ENCODE measurements at regions not wholly inside any gene's neighbourhood (a gene's known extent, or its start where the extent isn't known, plus 50 kb on each side); places are given as distances from the start of the nearest gene placed in this dataset.
A peak's percentile ranks its signal among the peaks of the same experiment; 100 is the strongest.

GRCh38 chr5:174431504-174431903 is 292.9 kb upstream of the MSX2 start:
- CTCF ChIA-PET (ENCODE audit: partially characterized antibody) = interaction anchor here (0.9 to 1.7 kb wide), 2 partner anchors 12 to 13 kb away, joined by 3 read pairs; no protein-coding TSS in a partner anchor
- WGBS, 2 experiments (ENCODE audit: extremely low coverage in 1 of 2, insufficient coverage in 1 of 2, insufficient read length in 1 of 2, insufficient replicate concordance in 2 of 2, low coverage in 1 of 2, low lambda C conversion rate in 2 of 2, missing lambda C conversion rate in 1 of 2) = 88% methylated on average over 7 of the region's 7 CpGs; no CpG with 5 or more reads in 1 of the 2 experiments
- FAIRE-seq = no peak
- TF ChIP-seq MAFK (IDR thresholded peaks at IDR 0.05; ENCODE audit: low read depth, low read length) (no peak), JUN (IDR thresholded peaks at IDR 0.05; ENCODE audit: low read depth, low read length) (no peak), NRF1 (IDR thresholded peaks at IDR 0.05; ENCODE audit: low read depth, low read length) (no peak), ATF2 (IDR thresholded peaks at IDR 0.05; ENCODE audit: low read length) (no peak), HDAC6 (IDR thresholded peaks at IDR 0.05; ENCODE audit: low read depth, low read length) (no peak), TEAD4 (IDR thresholded peaks at IDR 0.05; ENCODE audit: low read depth, low read length) (no peak), RFX5 (IDR thresholded peaks at IDR 0.05; ENCODE audit: borderline replicate concordance, low read depth, low read length) (no peak), SIX5 (IDR thresholded peaks at IDR 0.05; ENCODE audit: low read depth, low read length) (no peak), POLR2AphosphoS5 (IDR thresholded peaks at IDR 0.05; ENCODE audit: low read depth, low read length) (no peak), BRCA1 (IDR thresholded peaks at IDR 0.05; ENCODE audit: low read depth, low read length) (no peak), MAX (IDR thresholded peaks at IDR 0.05) (no peak), KDM1A (IDR thresholded peaks at IDR 0.05; ENCODE audit: borderline replicate concordance, low read length) (no peak), SP1 (IDR thresholded peaks at IDR 0.05; ENCODE audit: low read depth, low read length) (no peak), FOSL1 (IDR thresholded peaks at IDR 0.05; ENCODE audit: insufficient read depth, low read depth, low read length) (no peak), POLR2A (IDR thresholded peaks at IDR 0.05; ENCODE audit: control extremely low read depth in 1 of 2, low read depth in 2 of 2, low read length in 2 of 2) (no peak)

More at GRCh38 chr5:174431504-174431903, 292.9 kb upstream of the MSX2 start:
- Histone ChIP-seq H3K4me2 (ENCODE audit: insufficient read depth in 1 of 2, low read depth in 2 of 2, low read length in 2 of 2) (no peak overlapping the region), H4K91ac (replicated peaks; ENCODE audit: insufficient read length, low read length) (no peak overlapping the region), H3K9ac (replicated peaks in 1 of 4; ENCODE audit: extremely low read depth in 1 of 4, low read depth in 3 of 4, low read length in 3 of 4) (no peak overlapping the region), H2BK15ac (ENCODE audit: low read length) (no peak overlapping the region), H4K20me1 (replicated peaks in 1 of 2; ENCODE audit: control insufficient read depth in 1 of 2, insufficient read depth in 2 of 2, low read length in 2 of 2) (no peaks in the 10 kb centered on the region), H3K56ac (replicated peaks; ENCODE audit: insufficient read length, low read depth, low read length) (no peak overlapping the region), H3K4me1 (replicated peaks in 1 of 4; ENCODE audit: control insufficient read depth in 3 of 4, insufficient read depth in 4 of 4, low read length in 3 of 4) (no peaks in the 10 kb centered on the region), H3K79me2 (ENCODE audit: control insufficient read depth in 1 of 2, insufficient read depth in 2 of 2, low read length in 2 of 2) (no peaks in the 10 kb centered on the region), H4K8ac (ENCODE audit: extremely low read depth, insufficient read depth, low read length) (peak overlapping the region; percentile 29; the same call in 1 of the 2 replicates), H2BK120ac (replicated peaks; ENCODE audit: low read depth, low read length) (no peak overlapping the region), H2BK12ac (ENCODE audit: low read depth, low read length) (no peak overlapping the region), H3K36me3 (ENCODE audit: control insufficient read depth in 2 of 4, insufficient read depth in 4 of 4, low read length in 3 of 4) (no peaks in the 10 kb centered on the region), H3K23ac (ENCODE audit: insufficient read length) (no peak overlapping the region), H3K9me3 (ENCODE audit: insufficient read depth in 2 of 2, low read depth in 1 of 2, low read length in 1 of 2) (no peaks in the 10 kb centered on the region), H3K23me2 (ENCODE audit: low read depth, low read length) (no peaks in the 10 kb centered on the region), H2AK5ac (ENCODE audit: low read depth, low read length) (no peak overlapping the region), H2AFZ (ENCODE audit: low read length) (0 out of 2 replicates have a peak overlapping the region, but pooled peaks have one; percentile 5), H4K5ac (ENCODE audit: insufficient read length, low read depth, low read length) (no peak overlapping the region), H2BK20ac (ENCODE audit: low read length) (no peak overlapping the region), H3K4ac (replicated peaks; ENCODE audit: insufficient read length, low read depth, low read length) (no peak overlapping the region), H3K18ac (ENCODE audit: extremely low read depth, low read length) (no peak overlapping the region), H3K79me1 (ENCODE audit: low read depth, low read length) (no peaks in the 10 kb centered on the region), H3K4me3 (ENCODE audit: extremely low read depth in 1 of 4, insufficient read depth in 2 of 4, low read depth in 3 of 4, low read length in 4 of 4) (no peak overlapping the region), H3K27me3 (replicated peaks in 1 of 4; ENCODE audit: control insufficient read depth in 3 of 4, extremely low read depth in 1 of 4, insufficient read depth in 3 of 4, low read length in 3 of 4) (no peaks in the 10 kb centered on the region; a peak in 1 of 7 replicates), H3K27ac (ENCODE audit: low read depth, low read length) (no peak overlapping the region), H3K14ac (ENCODE audit: insufficient read length) (no peak overlapping the region), H2BK5ac (ENCODE audit: low read depth, low read length) (no peak overlapping the region)
- DNase-seq (ENCODE audit: low read depth in 1 of 2, low spot score in 2 of 2) = no peak
- POLR2A ChIA-PET (ENCODE audit: partially characterized antibody) = no interaction called here
